Astrocyte (in vitro differentiated cells and primary cell): ENCODE measurements at regions not wholly inside any gene's neighbourhood (a gene's known extent, or its start where the extent isn't known, plus 50 kb on each side); places are given as distances from the start of the nearest gene placed in this dataset.
A peak's percentile ranks its signal among the peaks of the same experiment; 100 is the strongest.

Source experiments
- DNase-seq: peaks from one replicate; pipeline ENCODE4 v3.0.0-alpha.2; 2010; ENCODE audit warnings: low read depth
- FAIRE-seq: peaks from 2 replicates; lab custom pipeline; 2011; peaks lifted over from hg19 to GRCh38; lab: Jason Lieb, UNC
- H2AFZ ChIP-seq: 2 replicates; pipeline ENCODE4 v1.6.0; 2012; ENCODE audit warnings: low read depth, low read length, inconsistent platforms
- H3K27ac ChIP-seq: 2 replicates; pipeline ENCODE4 v1.5.1; 2011; ENCODE audit warnings: low read depth, low read length, inconsistent platforms
- H3K27me3 ChIP-seq: 2 replicates; pipeline ENCODE4 v1.6.0; 2011; ENCODE audit warnings: low read length, inconsistent platforms; ENCODE audit not compliant: insufficient read depth
- H3K36me3 ChIP-seq: 2 replicates; pipeline ENCODE4 v1.5.1; 2011; ENCODE audit warnings: low read length, inconsistent platforms; ENCODE audit not compliant: insufficient read depth
- H3K4me1 ChIP-seq: 2 replicates; pipeline ENCODE4 v1.5.1; 2011; ENCODE audit warnings: low read length, inconsistent platforms; ENCODE audit not compliant: insufficient read depth
- H3K4me2 ChIP-seq: 2 replicates; pipeline ENCODE4 v1.6.0; 2012; ENCODE audit warnings: low read length, inconsistent platforms
- H3K4me3 ChIP-seq: 2 replicates; pipeline ENCODE4 v1.5.1; 2011; ENCODE audit warnings: low read depth, mild to moderate bottlenecking, low read length, inconsistent platforms; ENCODE audit not compliant: insufficient read depth
- H3K79me2 ChIP-seq: 2 replicates; pipeline ENCODE4 v1.6.0; 2012; ENCODE audit warnings: mild to moderate bottlenecking, low read length, inconsistent platforms; ENCODE audit not compliant: insufficient read depth
- H3K9ac ChIP-seq: 2 replicates; pipeline ENCODE4 v1.6.0; 2012; ENCODE audit warnings: mild to moderate bottlenecking, low read length, inconsistent platforms
- H3K9me3 ChIP-seq: 2 replicates; pipeline ENCODE4 v1.5.1; 2012; ENCODE audit warnings: low read depth, mild to moderate bottlenecking, low read length, inconsistent platforms; ENCODE audit not compliant: insufficient read depth
- H4K20me1 ChIP-seq: 2 replicates; pipeline ENCODE4 v1.6.0; 2012; ENCODE audit warnings: low read length, inconsistent platforms; ENCODE audit not compliant: insufficient read depth
- H3K27ac Mint-ChIP-seq: one replicate; pipeline ENCODE4 v1.8.0; 2021; ENCODE audit warnings: mild to moderate bottlenecking, mixed read lengths; ENCODE audit not compliant: unreplicated experiment
- H3K27me3 Mint-ChIP-seq: one replicate; pipeline ENCODE4 v1.8.0; 2021; ENCODE audit warnings: low read depth, mixed read lengths; ENCODE audit not compliant: unreplicated experiment
- H3K36me3 Mint-ChIP-seq: one replicate; pipeline ENCODE4 v1.8.0; 2021; ENCODE audit warnings: low read depth, mixed read lengths; ENCODE audit not compliant: unreplicated experiment
- H3K4me1 Mint-ChIP-seq: one replicate; pipeline ENCODE4 v1.8.0; 2021; ENCODE audit warnings: low read depth, mixed read lengths; ENCODE audit not compliant: unreplicated experiment
- H3K4me3 Mint-ChIP-seq: one replicate; pipeline ENCODE4 v1.8.0; 2021; ENCODE audit warnings: mild to moderate bottlenecking, moderate library complexity, mixed read lengths; ENCODE audit not compliant: unreplicated experiment
- H3K9me3 Mint-ChIP-seq: one replicate; pipeline ENCODE4 v1.8.0; 2021; ENCODE audit warnings: mild to moderate bottlenecking, mixed read lengths; ENCODE audit not compliant: unreplicated experiment
- CTCF ChIP-seq: IDR thresholded peaks from 2 replicates; pipeline ENCODE4 v1.5.1; 2011; ENCODE audit warnings: low read depth, mild to moderate bottlenecking, inconsistent platforms, low read length, moderate library complexity; ENCODE audit not compliant: insufficient read depth
- EZH2 ChIP-seq: IDR thresholded peaks from 2 replicates; pipeline ENCODE4 v1.6.1; 2012; ENCODE audit warnings: mild to moderate bottlenecking, low read length, inconsistent platforms; ENCODE audit not compliant: insufficient read depth

DNA sequence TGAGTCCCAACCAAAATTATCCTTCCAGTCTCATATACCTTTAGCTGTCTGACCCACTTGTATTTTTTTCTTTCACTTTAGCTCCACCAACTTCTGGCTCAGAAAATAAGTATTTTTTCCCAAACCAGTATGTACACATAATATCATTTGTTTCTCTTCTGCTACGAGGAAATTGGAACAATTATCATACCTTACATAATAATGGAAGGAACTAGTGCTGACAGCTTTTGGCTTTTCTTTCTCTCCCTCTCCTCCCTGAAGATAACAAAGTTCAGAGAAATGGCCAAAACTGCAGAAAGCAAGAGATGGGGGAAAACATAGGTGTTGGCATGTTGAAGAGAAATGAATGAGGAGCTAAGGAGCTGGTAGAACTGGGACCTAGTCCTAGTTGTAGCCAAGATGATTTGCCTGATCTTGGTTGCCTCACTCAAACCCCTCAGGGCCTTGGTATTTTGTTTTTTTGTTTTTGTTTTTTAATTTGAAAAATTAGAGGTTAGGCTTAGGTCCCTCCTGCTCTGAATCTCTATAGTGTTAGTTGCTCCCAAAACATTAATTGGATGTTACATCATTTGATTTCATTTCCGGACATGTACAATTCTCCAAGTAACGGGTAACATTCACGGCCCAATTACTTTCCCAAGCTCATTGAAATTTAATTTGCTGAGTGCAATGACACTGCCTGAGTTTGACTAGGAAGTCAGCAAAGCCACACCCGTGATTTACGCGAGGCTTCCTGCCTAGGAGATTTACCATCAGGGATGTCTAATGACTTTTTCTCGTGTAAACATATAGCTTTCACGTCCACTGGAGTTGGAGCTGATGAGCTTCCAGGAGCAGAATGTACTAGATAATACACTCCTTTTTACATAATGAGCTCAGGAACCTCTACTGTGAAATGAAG is 291.6 kb downstream of the TLE1 start:
- no peaks in the 10 kb centered on the region for H3K36me3 ChIP-seq
- no peak overlapping the region for H3K9ac ChIP-seq
- Mint-ChIP-seq H3K4me1 (peaks cover 3% of the 10 kb centered on the region), H3K36me3 (no peaks in the 10 kb centered on the region), H3K27ac (no peak overlapping the region), H3K9me3 (no peaks in the 10 kb centered on the region), H3K27me3 (no peaks in the 10 kb centered on the region), H3K4me3 (no peak overlapping the region)
- no peak overlapping the region for H2AFZ ChIP-seq
- no peak for FAIRE-seq
- H3K4me3 ChIP-seq, result no peak overlapping the region
- H3K9me3 ChIP-seq, result no peaks in the 10 kb centered on the region
- H3K27ac ChIP-seq, result no peak overlapping the region
- H3K79me2 ChIP-seq, result no peaks in the 10 kb centered on the region
- no peaks in the 10 kb centered on the region for H3K27me3 ChIP-seq
- DNase-seq, result no peak
- no peaks in the 10 kb centered on the region for H4K20me1 ChIP-seq
- H3K4me2 ChIP-seq, result no peak overlapping the region
- no peak for TF ChIP-seq CTCF
- TF ChIP-seq EZH2, result no peak
- no peaks in the 10 kb centered on the region for H3K4me1 ChIP-seq

DNA sequence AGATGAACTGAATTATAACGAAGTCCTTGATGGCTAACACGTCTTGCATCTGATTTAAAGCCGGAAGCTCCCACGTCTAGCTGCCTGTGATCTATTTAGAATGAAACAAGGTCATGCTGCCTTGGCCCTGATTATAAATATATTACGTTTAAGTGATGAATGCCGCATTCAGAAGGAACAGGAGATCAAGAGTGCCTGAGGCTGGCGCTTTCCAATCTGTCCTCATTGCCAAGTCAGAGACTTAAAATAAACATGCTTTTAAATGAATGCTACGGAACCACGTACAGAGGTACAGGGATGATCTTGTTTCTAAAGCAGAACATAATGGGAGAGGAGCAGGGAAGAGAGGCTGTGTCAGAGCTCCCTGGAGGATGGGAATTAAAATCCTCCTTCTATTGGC is 292.8 kb downstream of the TLE1 start:
- H3K36me3 ChIP-seq, result no peaks in the 10 kb centered on the region
- H4K20me1 ChIP-seq, result no peaks in the 10 kb centered on the region
- Mint-ChIP-seq H3K4me1 (peaks cover 3% of the 10 kb centered on the region), H3K36me3 (no peaks in the 10 kb centered on the region), H3K4me3 (no peak overlapping the region), H3K9me3 (no peaks in the 10 kb centered on the region), H3K27ac (no peak overlapping the region), H3K27me3 (no peaks in the 10 kb centered on the region)
- no peaks in the 10 kb centered on the region for H3K27me3 ChIP-seq
- H3K79me2 ChIP-seq, result no peaks in the 10 kb centered on the region
- H3K9me3 ChIP-seq, result no peaks in the 10 kb centered on the region
- peak overlapping the region; percentile 23 for H2AFZ ChIP-seq
- no peak overlapping the region for H3K4me2 ChIP-seq
- H3K4me3 ChIP-seq, result no peak overlapping the region
- TF ChIP-seq EZH2, result no peak
- H3K9ac ChIP-seq, result no peak overlapping the region
- DNase-seq, result no peak
- FAIRE-seq, result no peak
- H3K4me1 ChIP-seq, result no peaks in the 10 kb centered on the region
- H3K27ac ChIP-seq, result no peak overlapping the region

DNA sequence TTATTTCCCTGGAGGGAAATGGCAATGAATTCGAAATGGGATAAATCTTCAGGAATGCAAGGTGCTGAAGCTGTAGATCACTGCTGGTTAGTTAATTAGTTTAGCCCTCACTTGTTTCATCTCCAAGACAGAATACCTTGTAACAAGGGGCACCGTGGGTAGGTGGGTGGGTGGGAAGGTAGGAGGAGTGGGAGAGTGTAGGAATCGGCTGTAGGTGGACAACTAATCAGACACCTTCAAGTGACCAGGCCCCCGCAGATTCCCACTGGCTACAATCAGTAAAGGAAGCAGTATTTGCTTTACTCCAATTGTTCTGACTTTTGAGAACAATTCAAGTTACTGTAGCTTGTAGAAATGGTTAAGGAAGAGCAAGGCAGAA is 293.7 kb downstream of the TLE1 start:
- Mint-ChIP-seq H3K9me3 (no peaks in the 10 kb centered on the region), H3K4me3 (no peak overlapping the region), H3K27ac (no peak overlapping the region), H3K36me3 (no peaks in the 10 kb centered on the region), H3K4me1 (peaks cover 12% of the 10 kb centered on the region), H3K27me3 (no peaks in the 10 kb centered on the region)
- H3K4me3 ChIP-seq, result no peak overlapping the region
- H3K79me2 ChIP-seq, result no peaks in the 10 kb centered on the region
- no peaks in the 10 kb centered on the region for H3K36me3 ChIP-seq
- DNase-seq (no peak), FAIRE-seq (no peak)
- H3K9me3 ChIP-seq, result no peaks in the 10 kb centered on the region
- H3K27me3 ChIP-seq, result no peaks in the 10 kb centered on the region
- H3K4me1 ChIP-seq, result peaks cover 2% of the 10 kb centered on the region
- no peak overlapping the region for H2AFZ ChIP-seq
- no peaks in the 10 kb centered on the region for H4K20me1 ChIP-seq
- H3K4me2 ChIP-seq, result no peak overlapping the region
- H3K27ac ChIP-seq, result no peak overlapping the region
- H3K9ac ChIP-seq, result no peak overlapping the region
- no peak for TF ChIP-seq CTCF
- no peak for TF ChIP-seq EZH2
